K562 (cell line): ENCODE measurements at regions not wholly inside any gene's neighbourhood (a gene's known extent, or its start where the extent isn't known, plus 50 kb on each side); places are given as distances from the start of the nearest gene placed in this dataset.
A peak's percentile ranks its signal among the peaks of the same experiment; 100 is the strongest.

Experiments used
- ATAC-seq: fragments of 200-7000 bp; cut with Tn5 transposase; 3 replicates; pipeline ENCODE4 v1.9.1; 2020; ENCODE audit warnings: moderate library complexity
- BruUV-seq: library from RNA; stranded (reverse); fragments of 400-500 nt; replicated peaks from 2 replicates; lab custom pipeline; 2021; lab: Mats Ljungman, UMichigan
- CTCF ChIA-PET: fragments of 300-600 bp; formaldehyde crosslinking; extraction: SDS; loops from one replicate; lab custom pipeline; 2021; ENCODE audit warnings: low intra/inter-chr PET ratio; lab: Yijun Ruan, JAX
- POLR2A ChIA-PET: fragments of 300-600, 350-650 bp; sonication (Branson Sonifier 250); formaldehyde crosslinking; extraction: SDS; loops from one replicate; lab custom pipeline; 2021; ENCODE audit warnings: antibody characterized with exemption, inconsistent platforms; lab: Yijun Ruan, JAX
- DNase-seq, 4 experiments: peaks; one replicate each; pipeline versions ENCODE4 v3.0.0 to v3.0.0-alpha.2; 2011 to 2018; ENCODE audit warnings: low spot score in 3 of 4, mixed read lengths in 3 of 4; ENCODE audit errors: extremely low read depth in 1 of 4
- FAIRE-seq: peaks from 2 replicates; lab custom pipeline; 2011; peaks lifted over from hg19 to GRCh38; lab: Jason Lieb, UNC
- H2AFZ ChIP-seq: 2 replicates; pipeline ENCODE4 v1.6.0; 2011; ENCODE audit warnings: low read depth, low read length, control low read depth, inconsistent platforms
- H3K27ac ChIP-seq: fragments of 200-600 bp; 3 replicates; pipeline ENCODE4 v1.8.0; 2011; ENCODE audit warnings: low read depth, mild to moderate bottlenecking, control low read depth, inconsistent platforms, low read length, moderate library complexity, mixed read lengths; ENCODE audit errors: extremely low read depth
- H3K27me3 ChIP-seq, 2 experiments: fragments of 300-600 bp in 1 of 2; 2 replicates in 1 of 2; 3 replicates in 1 of 2; pipeline versions ENCODE4 v1.6.0 to v1.8.0; 2011; ENCODE audit warnings: inconsistent platforms in 2 of 2, low read length in 2 of 2, mild to moderate bottlenecking in 1 of 2, mixed read lengths in 1 of 2, moderate library complexity in 1 of 2; ENCODE audit not compliant: control insufficient read depth in 2 of 2, insufficient read depth in 2 of 2
- H3K36me3 ChIP-seq: fragments of 300-600 bp; 3 replicates; pipeline ENCODE4 v1.8.0; 2011; ENCODE audit warnings: mild to moderate bottlenecking, low read length, inconsistent platforms; ENCODE audit not compliant: control insufficient read depth, insufficient read depth
- H3K4me1 ChIP-seq, 2 experiments: fragments of 200-600 bp in 1 of 2; replicated peaks in 1 of 2; 2 replicates in 1 of 2; 3 replicates in 1 of 2; pipeline versions ENCODE4 v1.5.1 to v1.8.0; 2011; ENCODE audit warnings: inconsistent platforms in 2 of 2, low read length in 2 of 2, mild to moderate bottlenecking in 1 of 2, mixed read lengths in 1 of 2, moderate library complexity in 1 of 2; ENCODE audit not compliant: control insufficient read depth in 2 of 2, insufficient read depth in 2 of 2
- H3K4me2 ChIP-seq: 2 replicates; pipeline ENCODE4 v1.6.1; 2011; ENCODE audit warnings: low read length, control low read depth, inconsistent platforms, mixed read lengths; ENCODE audit not compliant: insufficient read depth
- H3K4me3 ChIP-seq: fragments of 200-600 bp; sonication (generic), shearing (Covaris generic); 2 replicates; pipeline ENCODE4 v1.5.1; 2016; ENCODE audit warnings: control low read depth, inconsistent platforms
- H3K79me2 ChIP-seq: fragments of 200-600 bp; 3 replicates; pipeline ENCODE4 v1.8.0; 2011; ENCODE audit warnings: low read length, inconsistent platforms; ENCODE audit not compliant: control insufficient read depth, insufficient read depth
- H3K9ac ChIP-seq, 2 experiments: 2 replicates each; pipeline versions ENCODE4 v1.6.0 to v1.6.1; 2011; ENCODE audit warnings: low read depth in 2 of 2, low read length in 2 of 2, control low read depth in 1 of 2, inconsistent platforms in 1 of 2, mild to moderate bottlenecking in 1 of 2, mixed read lengths in 1 of 2; ENCODE audit not compliant: insufficient read depth in 1 of 2
- H3K9me1 ChIP-seq: one replicate; pipeline ENCODE4 v1.6.0; 2011; ENCODE audit warnings: inconsistent platforms, mild to moderate bottlenecking, low read length, moderate library complexity; ENCODE audit not compliant: control insufficient read depth, insufficient read depth
- H3K9me3 ChIP-seq: replicated peaks from 2 replicates; pipeline ENCODE4 v1.5.1; 2011; ENCODE audit warnings: low read depth, low read length, inconsistent platforms; ENCODE audit not compliant: control insufficient read depth, insufficient read depth
- H4K20me1 ChIP-seq: replicated peaks from 2 replicates; pipeline ENCODE4 v1.6.1; 2011; ENCODE audit warnings: low read length, inconsistent platforms, mixed read lengths; ENCODE audit not compliant: control insufficient read depth, insufficient read depth
- ARID3A ChIP-seq: IDR thresholded peaks from 2 replicates; pipeline ENCODE4 v1.6.1; 2012; ENCODE audit warnings: low read depth, low read length, improper control_type of control experiment, borderline replicate concordance
- ATF3 ChIP-seq, 2 experiments: fragments of 450-650 bp in 1 of 2; sonication (generic) in 1 of 2; formaldehyde crosslinking in 1 of 2; IDR thresholded peaks in 1 of 2; conservative IDR thresholded peaks in 1 of 2; 2 replicates each; pipeline versions ENCODE4 v1.6.1 to v1.8.1; 2016 to 2023; ENCODE audit warnings: mild to moderate bottlenecking in 2 of 2, moderate library complexity in 2 of 2, inconsistent platforms in 1 of 2, missing genetic modification reagents in 1 of 2
- ATF7 ChIP-seq: fragments of 450-650 bp; IDR thresholded peaks from 2 replicates; pipeline ENCODE4 v1.7.1; 2014; ENCODE audit warnings: mild to moderate bottlenecking, moderate library complexity
- BDP1 ChIP-seq: IDR thresholded peaks from 3 replicates; pipeline ENCODE4 v1.6.1; 2011; ENCODE audit not compliant: insufficient read length, insufficient read depth
- HCFC1 ChIP-seq: IDR thresholded peaks from 2 replicates; pipeline ENCODE4 v1.6.1; 2012; ENCODE audit warnings: low read depth, low read length, improper control_type of control experiment
- HMG20B ChIP-seq: fragments of 250-450 bp; sonication (Bioruptor Pico); IDR thresholded peaks from 2 replicates; pipeline ENCODE4 v1.5.0; 2021; ENCODE audit warnings: mild to moderate bottlenecking
- ILK ChIP-seq: fragments of 450-650 bp; IDR thresholded peaks from 2 replicates; pipeline ENCODE4 v1.6.1; 2016; ENCODE audit warnings: missing genetic modification characterization, low read depth, mild to moderate bottlenecking, missing compliant biosample characterization, moderate library complexity, borderline replicate concordance
- JUND ChIP-seq, 2 experiments: IDR thresholded peaks; 2 replicates in 1 of 2; 3 replicates in 1 of 2; pipeline ENCODE4 v1.6.1; 2011; ENCODE audit warnings: borderline replicate concordance in 2 of 2, low read depth in 2 of 2, low read length in 2 of 2, improper control_type of control experiment in 1 of 2, missing biosample characterization in 1 of 2, missing genetic modification characterization in 1 of 2, missing genetic modification reagents in 1 of 2
- KHSRP ChIP-seq: fragments of 450-650 bp; IDR thresholded peaks from 2 replicates; pipeline ENCODE4 v1.6.1; 2017
- NR2F6 ChIP-seq: fragments of 450-650 bp; formaldehyde crosslinking; IDR thresholded peaks from 2 replicates; pipeline ENCODE4 v1.4.0; 2020; ENCODE audit warnings: mild to moderate bottlenecking
- PCBP2 ChIP-seq: fragments of 200-400 bp; formaldehyde crosslinking; IDR thresholded peaks from 2 replicates; pipeline ENCODE4 v1.6.1; 2018; ENCODE audit warnings: low read length, low read depth, mild to moderate bottlenecking, moderate library complexity; ENCODE audit not compliant: poor library complexity, severe bottlenecking
- SMAD3 ChIP-seq: fragments of 450-650 bp; formaldehyde crosslinking; conservative IDR thresholded peaks from 2 replicates; pipeline ENCODE4 v1.4.0; 2020; ENCODE audit warnings: mild to moderate bottlenecking
- SRSF1 ChIP-seq: fragments of 200-400 bp; formaldehyde crosslinking; IDR thresholded peaks from 2 replicates; pipeline ENCODE4 v1.6.1; 2017; ENCODE audit warnings: mild to moderate bottlenecking, low read depth, low read length, moderate library complexity
- ZNF146 ChIP-seq: IDR thresholded peaks from one replicate; pipeline ENCODE4 v1.6.1; 2018; ENCODE audit warnings: missing compliant biosample characterization; ENCODE audit not compliant: unreplicated experiment
- ZNF347 ChIP-seq: fragments of 450-650 bp; formaldehyde crosslinking; IDR thresholded peaks from 2 replicates; pipeline ENCODE4 v1.4.0; 2020; ENCODE audit warnings: low read depth, mild to moderate bottlenecking, moderate library complexity
- ZNF644 ChIP-seq: fragments of 200-800 bp; sonication (Bioruptor generic); IDR thresholded peaks from 2 replicates; pipeline ENCODE4 v1.6.1; 2016; ENCODE audit warnings: low read depth, missing genetic modification characterization, missing compliant biosample characterization
- WGBS: fragments of 100-300 bp; shearing (Covaris generic); methylation state at CpG from one replicate; pipeline ENCODE4 v1.1.6; 2016; ENCODE audit warnings: low coverage, mixed read lengths; ENCODE audit not compliant: insufficient coverage; ENCODE audit errors: missing lambda C conversion rate; 5-methylcytosine and 5-hydroxymethylcytosine counted together
- in situ Hi-C: fragments of 300-500 bp; cut with MboI; formaldehyde crosslinking; loops from 4 replicates; pipeline ENCODE4 v1.15.0; 2018; ENCODE audit warnings: inconsistent platforms, mixed read lengths
- intact Hi-C: fragments of 100-400 bp; cut with micrococcal nuclease; formaldehyde crosslinking; loops from 2 replicates; pipeline ENCODE4 v1.14.2; 2022
- TF ChIP-seq, protein P1 (sequence below): fragments of 450-650 bp; IDR thresholded peaks from 2 replicates; pipeline ENCODE4 v1.6.1; 2017; ENCODE audit warnings: antibody characterized with exemption, mild to moderate bottlenecking

- intact Hi-C loops, result no loop called here
- Histone ChIP-seq H3K9me1 (no peaks in the 10 kb centered on the region), H3K36me3 (no peaks in the 10 kb centered on the region), H3K27ac (no peak overlapping the region), H4K20me1 (no peaks in the 10 kb centered on the region), H3K4me2 (no peak overlapping the region), H2AFZ (no peak overlapping the region), H3K9ac (no peak overlapping the region), H3K4me3 (no peak overlapping the region), H3K4me1 (no peaks in the 10 kb centered on the region), H3K27me3 (no peaks in the 10 kb centered on the region), H3K9me3 (no peaks in the 10 kb centered on the region), H3K79me2 (no peaks in the 10 kb centered on the region)
- ATAC-seq (no peak), FAIRE-seq (no peak), DNase-seq (no peak)
- ChIA-PET CTCF (no interaction called here), POLR2A (interaction anchor here (1.0 kb wide), 1 partner anchor 22 kb away, joined by 3 read pairs; no protein-coding TSS in a partner anchor)
- no TSS peak for BruUV-seq
- WGBS, result 35% methylated on average over 6 of the region's 6 CpGs
- in situ Hi-C loops, result no loop called here
- no peak for TF ChIP-seq HCFC1
- TF ChIP-seq SMAD3, result no peak
- TF ChIP-seq ZNF347 (CRISPR knock-in tag), result no peak
- TF ChIP-seq ATF7, result peak; percentile 43; the same call in 1 of the 2 replicates
- no peak for TF ChIP-seq ZNF644
- no peak for TF ChIP-seq ZNF146 (CRISPR knock-in tag)
- no peak for TF ChIP-seq HMG20B
- TF ChIP-seq SRSF1, result no peak
- no peak for TF ChIP-seq KHSRP
- no peak for TF ChIP-seq NR2F6 (CRISPR knock-in tag)
- TF ChIP-seq ATF3 (IDR thresholded peaks at IDR 0.05), result peak; percentile 34; the same call in 1 of the 2 replicates
- TF ChIP-seq ATF3 (CRISPR knock-in tag; conservative IDR thresholded peaks at IDR 0.05), result no peak
- TF ChIP-seq PCBP2, result no peak
- no peak for TF ChIP-seq ARID3A
- TF ChIP-seq, protein P1, sequence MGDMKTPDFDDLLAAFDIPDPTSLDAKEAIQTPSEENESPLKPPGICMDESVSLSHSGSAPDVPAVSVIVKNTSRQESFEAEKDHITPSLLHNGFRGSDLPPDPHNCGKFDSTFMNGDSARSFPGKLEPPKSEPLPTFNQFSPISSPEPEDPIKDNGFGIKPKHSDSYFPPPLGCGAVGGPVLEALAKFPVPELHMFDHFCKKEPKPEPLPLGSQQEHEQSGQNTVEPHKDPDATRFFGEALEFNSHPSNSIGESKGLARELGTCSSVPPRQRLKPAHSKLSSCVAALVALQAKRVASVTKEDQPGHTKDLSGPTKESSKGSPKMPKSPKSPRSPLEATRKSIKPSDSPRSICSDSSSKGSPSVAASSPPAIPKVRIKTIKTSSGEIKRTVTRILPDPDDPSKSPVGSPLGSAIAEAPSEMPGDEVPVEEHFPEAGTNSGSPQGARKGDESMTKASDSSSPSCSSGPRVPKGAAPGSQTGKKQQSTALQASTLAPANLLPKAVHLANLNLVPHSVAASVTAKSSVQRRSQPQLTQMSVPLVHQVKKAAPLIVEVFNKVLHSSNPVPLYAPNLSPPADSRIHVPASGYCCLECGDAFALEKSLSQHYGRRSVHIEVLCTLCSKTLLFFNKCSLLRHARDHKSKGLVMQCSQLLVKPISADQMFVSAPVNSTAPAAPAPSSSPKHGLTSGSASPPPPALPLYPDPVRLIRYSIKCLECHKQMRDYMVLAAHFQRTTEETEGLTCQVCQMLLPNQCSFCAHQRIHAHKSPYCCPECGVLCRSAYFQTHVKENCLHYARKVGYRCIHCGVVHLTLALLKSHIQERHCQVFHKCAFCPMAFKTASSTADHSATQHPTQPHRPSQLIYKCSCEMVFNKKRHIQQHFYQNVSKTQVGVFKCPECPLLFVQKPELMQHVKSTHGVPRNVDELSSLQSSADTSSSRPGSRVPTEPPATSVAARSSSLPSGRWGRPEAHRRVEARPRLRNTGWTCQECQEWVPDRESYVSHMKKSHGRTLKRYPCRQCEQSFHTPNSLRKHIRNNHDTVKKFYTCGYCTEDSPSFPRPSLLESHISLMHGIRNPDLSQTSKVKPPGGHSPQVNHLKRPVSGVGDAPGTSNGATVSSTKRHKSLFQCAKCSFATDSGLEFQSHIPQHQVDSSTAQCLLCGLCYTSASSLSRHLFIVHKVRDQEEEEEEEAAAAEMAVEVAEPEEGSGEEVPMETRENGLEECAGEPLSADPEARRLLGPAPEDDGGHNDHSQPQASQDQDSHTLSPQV, result no peak
- no peak for TF ChIP-seq ILK (tag)
- TF ChIP-seq JUND (IDR thresholded peaks at IDR 0.05; ENCODE audit: borderline replicate concordance, low read depth, low read length), result no peak
- no peak; the same call in 2 of the 3 replicates for TF ChIP-seq JUND (tag; IDR thresholded peaks at IDR 0.05; ENCODE audit: borderline replicate concordance, low read depth, low read length)
- no peak for TF ChIP-seq BDP1
Observed at GRCh38 chr10:9757176-9757575, 1260.5 kb upstream of the CELF2 start.
